Esophagus squamous epithelium (tissue), 5 donors: ENCODE measurements at regions not wholly inside any gene's neighbourhood (a gene's known extent, or its start where the extent isn't known, plus 50 kb on each side); places are given as distances from the start of the nearest gene placed in this dataset.
"Not testable (repeated sequence)": the region's sequence is repeated elsewhere in the genome, so short reads cannot be mapped to it uniquely, and the experiment has no call there.

Source experiments
- DNase-seq: peaks from one replicate; lab custom pipeline; 2025; lab: John Stamatoyannopoulos, UW
- H3K27ac ChIP-seq, 4 donors: fragments of 200-600 bp; sonication (generic); one replicate each; pipeline ENCODE4 v1.5.1; 2016 to 2019; ENCODE audit warnings: mild to moderate bottlenecking in 1 of 4
- H3K27me3 ChIP-seq, 4 donors: fragments of 200-600 bp; sonication (generic); 1 replicate in 3 of 4; 2 replicates in 1 of 4; pipeline versions ENCODE4 v1.5.1 to v1.6.0; 2017 to 2021; ENCODE audit warnings: antibody characterized with exemption in 1 of 4
- H3K36me3 ChIP-seq, 3 donors: fragments of 200-600 bp; sonication (generic); one replicate each; pipeline ENCODE4 v1.5.1; 2016 to 2019
- H3K4me1 ChIP-seq, 3 donors: fragments of 200-600 bp; sonication (generic); one replicate each; pipeline ENCODE4 v1.5.1; 2017 to 2019
- H3K4me3 ChIP-seq, 4 donors: fragments of 200-600 bp; sonication (generic); 1 replicate in 3 of 4; 2 replicates in 1 of 4; pipeline ENCODE4 v1.5.1; 2016 to 2019; ENCODE audit warnings: mild to moderate bottlenecking in 2 of 4, moderate library complexity in 1 of 4
- H3K9me3 ChIP-seq, 3 donors: fragments of 200-600 bp; sonication (generic); one replicate each; pipeline ENCODE4 v1.5.1; 2016 to 2019
- CTCF ChIP-seq, 6 experiments: fragments of 450-650 bp in 4 of 6; fragments of 200-600 bp in 2 of 6; sonication (generic) in 2 of 6; IDR thresholded peaks; one replicate each; pipeline ENCODE4 v1.5.1; 2016 to 2019; ENCODE audit warnings: antibody characterized with exemption in 6 of 6, mild to moderate bottlenecking in 4 of 6, moderate library complexity in 4 of 6
- WGBS, 2 donors: methylation state at CpG; one replicate each; pipeline ENCODE4 v1.1.5; 2018; 5-methylcytosine and 5-hydroxymethylcytosine counted together
- intact Hi-C: fragments of 100-400 bp; cut with DNase I; formaldehyde crosslinking; loops from one replicate; pipeline ENCODE4 v1.15.0; 2022
- small RNA-seq, 4 donors: library from RNA; depleted of rRNA; stranded (forward); fragments of <200 nt; gene quantifications; one replicate each; pipeline ENCODE3, GENCODE V24; 2016
- donor health status: DM: yes; HTN: yes; CAD: no.

DNA sequence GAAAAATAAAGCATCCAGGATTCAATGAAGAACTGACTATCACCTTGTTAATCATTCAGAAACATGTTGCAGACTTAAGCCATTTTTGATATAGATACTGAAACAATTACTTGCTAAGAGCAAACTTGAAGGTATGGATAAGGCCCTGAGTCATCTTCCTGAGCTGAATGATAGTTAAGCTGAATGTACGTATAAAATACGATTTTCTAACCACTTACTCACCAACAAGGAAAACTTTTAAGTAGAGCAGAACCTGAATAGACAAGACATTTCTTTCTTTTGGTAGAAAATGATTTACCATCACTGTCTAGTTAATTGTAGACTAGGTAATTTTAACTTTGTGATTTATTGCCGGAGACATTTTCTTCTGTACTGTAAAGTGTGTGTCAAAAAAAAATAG is 261.2 kb downstream of the RTP5 start:
- H3K4me3 ChIP-seq, H3K27ac ChIP-seq, H3K27me3 ChIP-seq, H3K36me3 ChIP-seq, intact Hi-C loops, DNase-seq, H3K4me1 ChIP-seq, H3K9me3 ChIP-seq: not testable (repeated sequence)
- 67 to 71% methylated on average over 3 of the region's 3 CpGs for WGBS, 2 donors

- TF ChIP-seq CTCF (IDR thresholded peaks at IDR 0.05): peak in 3 of 6 experiments; percentile 35 to 49 (median 43)
- H3K4me3 ChIP-seq, H3K9me3 ChIP-seq, H3K36me3 ChIP-seq, H3K27me3 ChIP-seq, H3K27ac ChIP-seq, intact Hi-C loops, DNase-seq, H3K4me1 ChIP-seq: not testable (repeated sequence)
- WGBS, 2 donors: 0% methylated on average over 1 of the region's 2 CpGs; no CpG with 5 or more reads in 1 of the 2 donors
Observed at GRCh38 chr2:242159921-242160320, 290.4 kb downstream of the RTP5 start.

- H3K4me1 ChIP-seq, H3K9me3 ChIP-seq, H3K36me3 ChIP-seq, H3K4me3 ChIP-seq, intact Hi-C loops, H3K27ac ChIP-seq, H3K27me3 ChIP-seq, DNase-seq: not testable (repeated sequence)
Observed at GRCh38 chr2:242165115-242165514, 295.6 kb downstream of the RTP5 start.

- intact Hi-C loops, DNase-seq: not testable (repeated sequence)
Observed at GRCh38 chr2:242171290-242171689, 301.8 kb downstream of the RTP5 start.

More at GRCh38 chr2:242171290-242171689, 301.8 kb downstream of the RTP5 start:
- 89 to 94% methylated on average over 4 of the region's 4 CpGs for WGBS, 2 donors
- not testable (repeated sequence) for H3K4me1 ChIP-seq, H3K36me3 ChIP-seq, H3K4me3 ChIP-seq, H3K27ac ChIP-seq, H3K27me3 ChIP-seq, H3K9me3 ChIP-seq

Small RNA genes in the stretch of these regions (small RNA-seq; reads per million reads assigned to genes)
- gene CICP10 (0 reads per million in 4 donors), gene SEPT14P2 (0 reads per million in 4 donors)
